Pancreas (tissue), 10 donors: ENCODE measurements at regions not wholly inside any gene's neighbourhood (a gene's known extent, or its start where the extent isn't known, plus 50 kb on each side); places are given as distances from the start of the nearest gene placed in this dataset.

ENCODE experiments used
- ATAC-seq, 4 donors: fragments of 200-7000 bp; cut with Tn5 transposase; one replicate each; pipeline versions ENCODE4 v1.8.0 to v1.9.1; 2020; ENCODE audit warnings: mild to moderate bottlenecking in 4 of 4, moderate library complexity in 4 of 4
- DNase-seq, 6 donors: peaks; one replicate each; pipeline ENCODE4 v3.0.0-alpha.2; 2020
- FAIRE-seq: peaks from 2 replicates; lab custom pipeline; 2012; peaks lifted over from hg19 to GRCh38; lab: Jason Lieb, UNC
- H3K27ac ChIP-seq, 4 donors: fragments of 200-600 bp; sonication (generic); 1 replicate in 3 of 4; 2 replicates in 1 of 4; pipeline versions ENCODE4 v1.5.0 to v1.8.0; 2020
- H3K27me3 ChIP-seq, 4 donors: fragments of 200-600 bp; one replicate each; pipeline ENCODE4 v1.8.0; 2021
- H3K36me3 ChIP-seq, 3 donors: fragments of 200-600 bp; sonication (generic) in 1 of 3; one replicate each; pipeline versions ENCODE4 v1.5.0 to v1.8.0; 2020 to 2021
- H3K4me1 ChIP-seq, 3 donors: fragments of 200-600 bp; one replicate each; pipeline ENCODE4 v1.8.0; 2021
- H3K4me3 ChIP-seq, 4 donors: fragments of 200-600 bp; sonication (generic) in 2 of 4; one replicate each; pipeline versions ENCODE4 v1.5.0 to v1.8.0; 2020 to 2021
- H3K9me3 ChIP-seq, 4 donors: fragments of 200-600 bp; one replicate each; pipeline ENCODE4 v1.8.0; 2021
- WGBS, 2 donors: extraction: QIAGEN DNeasy Blood & Tissue Kit; methylation state at CpG; one replicate each; pipeline ENCODE4 v1.1.7; 2013; 5-methylcytosine and 5-hydroxymethylcytosine counted together
- intact Hi-C, 3 donors: fragments of 100-400 bp; cut with DNase I; formaldehyde crosslinking; loops; one replicate each; pipeline versions ENCODE4 v1.11.1 to v1.14.2; 2022
- TF ChIP-seq, protein P1 (sequence below), 4 donors: fragments of 200-600 bp; sonication (generic) in 3 of 4; IDR thresholded peaks; one replicate each; pipeline versions ENCODE4 v1.5.0 to v1.8.0; 2021; ENCODE audit warnings: antibody characterized with exemption in 4 of 4
- donor health status: healthy with polysubstance abuse.
- donor health status: DM: no; HTN: no; CAD: no; lungs with moderate emphysema.
- donor health status: DM: no; HTN: no; CAD: no.
- donor health status: control.
- donor health status: control.
- donor health status: Bipolar disorder and iron deficiency.
- donor health status: DM: yes; HTN: yes; CAD: no.
- donor health status: DM: no; HTN: no; CAD: no.
- donor health status: DM: no; HTN: no; CAD: no.
- donor health status: DM: yes; HTN: yes; CAD: no.

GRCh38 chr2:215794829-215795546, 218.4 kb downstream of the MREG start:
- no peak overlapping the region for H3K4me3 ChIP-seq
- no peaks in the 10 kb centered on the region for H3K36me3 ChIP-seq
- H3K4me1 ChIP-seq, result no peaks in the 10 kb centered on the region
- DNase-seq, result no peak
- FAIRE-seq, result no peak
- no peaks in the 10 kb centered on the region for H3K27me3 ChIP-seq
- H3K9me3 ChIP-seq, result no peaks in the 10 kb centered on the region
- no peak for ATAC-seq
- 65 to 81% methylated on average over 5 of the region's 5 CpGs for WGBS, 2 donors
- H3K27ac ChIP-seq, result no peak overlapping the region
- intact Hi-C loops, result no loop called here
- TF ChIP-seq, protein P1, sequence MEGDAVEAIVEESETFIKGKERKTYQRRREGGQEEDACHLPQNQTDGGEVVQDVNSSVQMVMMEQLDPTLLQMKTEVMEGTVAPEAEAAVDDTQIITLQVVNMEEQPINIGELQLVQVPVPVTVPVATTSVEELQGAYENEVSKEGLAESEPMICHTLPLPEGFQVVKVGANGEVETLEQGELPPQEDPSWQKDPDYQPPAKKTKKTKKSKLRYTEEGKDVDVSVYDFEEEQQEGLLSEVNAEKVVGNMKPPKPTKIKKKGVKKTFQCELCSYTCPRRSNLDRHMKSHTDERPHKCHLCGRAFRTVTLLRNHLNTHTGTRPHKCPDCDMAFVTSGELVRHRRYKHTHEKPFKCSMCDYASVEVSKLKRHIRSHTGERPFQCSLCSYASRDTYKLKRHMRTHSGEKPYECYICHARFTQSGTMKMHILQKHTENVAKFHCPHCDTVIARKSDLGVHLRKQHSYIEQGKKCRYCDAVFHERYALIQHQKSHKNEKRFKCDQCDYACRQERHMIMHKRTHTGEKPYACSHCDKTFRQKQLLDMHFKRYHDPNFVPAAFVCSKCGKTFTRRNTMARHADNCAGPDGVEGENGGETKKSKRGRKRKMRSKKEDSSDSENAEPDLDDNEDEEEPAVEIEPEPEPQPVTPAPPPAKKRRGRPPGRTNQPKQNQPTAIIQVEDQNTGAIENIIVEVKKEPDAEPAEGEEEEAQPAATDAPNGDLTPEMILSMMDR (IDR thresholded peaks at IDR 0.05), result no peak

DNA sequence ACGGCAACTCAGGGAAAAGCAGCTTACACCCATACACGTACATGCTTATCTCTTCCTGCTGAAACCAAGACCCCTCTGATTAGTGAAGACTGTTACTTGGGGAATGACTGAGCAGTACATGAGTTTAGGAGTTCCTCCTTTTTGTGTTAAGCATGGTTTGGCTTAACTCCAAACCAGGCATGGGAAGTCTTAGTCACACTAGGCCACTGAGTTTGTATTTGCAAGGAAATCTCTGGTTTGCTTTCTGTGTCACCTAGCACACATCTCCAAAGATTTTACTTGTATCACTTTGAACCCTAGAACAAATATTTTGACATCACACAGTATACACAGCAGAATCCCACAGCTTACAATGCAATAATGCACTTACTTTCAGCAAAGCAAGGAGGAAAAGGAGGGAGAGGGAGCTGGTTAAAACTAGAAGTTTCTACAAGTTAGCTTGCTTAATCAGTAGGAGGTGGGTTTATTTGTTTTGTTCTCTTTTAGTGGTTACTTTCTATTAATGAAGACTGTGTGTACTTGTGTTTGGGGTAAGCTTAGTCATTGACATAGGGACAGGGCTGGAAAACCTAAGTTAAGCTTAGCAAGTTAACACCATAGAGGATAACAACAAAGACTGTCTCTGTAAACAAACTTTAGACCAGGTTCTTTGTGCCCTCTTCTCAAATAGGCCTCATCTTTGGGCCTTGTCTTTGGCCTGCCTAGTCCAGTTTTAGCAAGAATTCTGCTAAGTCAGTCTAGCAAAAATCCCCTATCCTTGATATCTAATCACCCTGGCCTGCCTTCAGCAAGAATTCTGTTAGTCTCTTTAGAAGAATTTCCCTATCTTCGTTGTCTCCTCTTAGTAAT, 219.4 kb downstream of the MREG start:
- peak in 1 of 6 donors; percentile 27 for DNase-seq
- 79 to 85% methylated on average over 3 of the region's 3 CpGs for WGBS, 2 donors
- intact Hi-C loops, result no loop called here
- Histone ChIP-seq H3K4me3 (no peak overlapping the region), H3K36me3 (no peaks in the 10 kb centered on the region), H3K9me3 (no peaks in the 10 kb centered on the region), H3K4me1 (no peaks in the 10 kb centered on the region), H3K27ac (no peak overlapping the region), H3K27me3 (no peaks in the 10 kb centered on the region)
- TF ChIP-seq, protein P1 (IDR thresholded peaks at IDR 0.05), result no peak
- FAIRE-seq, result no peak
- ATAC-seq, result peak in 3 of 4 donors; percentile 36 to 83 (median 74)

GRCh38 chr2:215791481-215791937, 221.8 kb downstream of the MREG start:
- ATAC-seq (no peak), FAIRE-seq (no peak), DNase-seq (no peak)
- Histone ChIP-seq H3K27me3 (no peaks in the 10 kb centered on the region), H3K4me3 (no peak overlapping the region), H3K36me3 (no peaks in the 10 kb centered on the region), H3K9me3 (no peaks in the 10 kb centered on the region), H3K4me1 (no peaks in the 10 kb centered on the region), H3K27ac (no peak overlapping the region)
- TF ChIP-seq, protein P1 (IDR thresholded peaks at IDR 0.05), result no peak
- 62 to 67% methylated on average over 4 of the region's 4 CpGs for WGBS, 2 donors
- intact Hi-C loops, result no loop called here

DNA sequence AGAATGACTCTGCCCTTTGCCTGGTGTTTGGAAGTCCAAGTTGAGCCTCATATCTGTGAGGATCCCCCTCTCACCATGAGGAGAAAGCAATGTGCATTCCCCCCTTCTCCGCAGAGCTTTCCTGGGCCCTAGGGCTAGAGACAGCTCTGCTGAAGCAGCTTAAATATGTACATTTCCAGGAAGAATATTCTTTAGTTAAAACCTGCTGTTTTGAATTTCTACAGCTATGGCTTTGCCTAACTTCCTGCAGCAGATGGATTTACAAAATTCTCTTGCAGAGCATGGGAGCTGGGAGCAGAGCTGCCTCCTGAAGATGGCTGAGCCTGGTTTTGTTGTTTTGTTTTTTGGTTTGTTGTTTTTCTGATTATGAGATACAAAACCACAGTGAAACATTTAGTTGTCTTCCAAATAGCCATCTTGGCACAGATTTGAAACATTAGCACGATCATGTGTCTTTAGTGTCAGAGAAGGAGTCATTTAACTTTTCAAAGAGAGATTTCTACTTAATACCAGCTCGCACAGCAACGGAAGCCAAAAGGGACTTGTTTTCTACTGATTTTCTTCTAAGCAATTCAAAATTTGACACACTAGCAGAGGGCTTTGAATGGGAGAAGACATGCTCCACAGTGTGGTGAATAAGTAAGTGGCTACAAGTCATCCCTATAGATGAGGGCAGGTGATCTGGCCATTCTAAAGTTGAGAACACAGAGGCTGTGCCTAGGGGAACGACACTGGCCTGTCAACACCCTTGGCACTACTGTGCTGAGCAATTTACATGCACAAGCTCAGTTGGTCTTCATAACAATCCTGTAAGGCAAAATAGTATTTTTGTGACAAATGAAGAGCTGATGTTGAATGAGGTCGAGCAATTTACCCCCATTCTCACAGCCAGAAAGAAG, 222.6 kb downstream of the MREG start:
- no peak for DNase-seq
- intact Hi-C loops, result no loop called here
- TF ChIP-seq, protein P1 (IDR thresholded peaks at IDR 0.05), result no peak
- H3K27me3 ChIP-seq, result no peaks in the 10 kb centered on the region
- H3K4me3 ChIP-seq, result no peak overlapping the region
- no peaks in the 10 kb centered on the region for H3K4me1 ChIP-seq
- H3K9me3 ChIP-seq, result no peaks in the 10 kb centered on the region
- FAIRE-seq, result no peak
- no peak overlapping the region for H3K27ac ChIP-seq
- no peak for ATAC-seq
- WGBS, 2 donors, result 61 to 83% methylated on average over 6 of the region's 6 CpGs
- no peaks in the 10 kb centered on the region for H3K36me3 ChIP-seq
